ENCODE measurements at regions not wholly inside any gene's neighbourhood (a gene's known extent, or its start where the extent isn't known, plus 50 kb on each side); places are given as distances from the start of the nearest gene placed in this dataset.

- Histone ChIP-seq H3K36me3 (ENCODE audit: insufficient read depth, low read length) (no peaks in the 10 kb centered on the region), H3K9ac (ENCODE audit: insufficient read length) (no peak overlapping the region), H3K4me3 (no peak overlapping the region), H3K9me3 (ENCODE audit: low read depth, low read length) (no peaks in the 10 kb centered on the region), H3K27ac (no peak overlapping the region)
- TF ChIP-seq EZH2 (IDR thresholded peaks at IDR 0.05) (no peak), POLR2AphosphoS5 (IDR thresholded peaks at IDR 0.05; ENCODE audit: borderline replicate concordance, low read depth, low read length) (no peak), FOXP2 (optimal IDR thresholded peaks at IDR 0.05; ENCODE audit: control extremely low read depth, extremely low read length, insufficient read depth) (no peak)
- DNase-seq (ENCODE audit: low read depth, low spot score): no peak
Observed at GRCh38 chr4:17206829-17207801, 304.8 kb downstream of the QDPR start.

GRCh38 chr4:17204908-17205307 lies 306.5 kb upstream of the LDB2 start:
- DNase-seq (ENCODE audit: low read depth, low spot score): no peak
- no peak for TF ChIP-seq EZH2 (IDR thresholded peaks at IDR 0.05)
- TF ChIP-seq FOXP2 (optimal IDR thresholded peaks at IDR 0.05; ENCODE audit: control extremely low read depth, extremely low read length, insufficient read depth): no peak
- TF ChIP-seq POLR2AphosphoS5 (IDR thresholded peaks at IDR 0.05; ENCODE audit: borderline replicate concordance, low read depth, low read length): no peak
- Histone ChIP-seq H3K36me3 (ENCODE audit: insufficient read depth, low read length) (no peaks in the 10 kb centered on the region), H3K9me3 (ENCODE audit: low read depth, low read length) (no peaks in the 10 kb centered on the region), H3K9ac (ENCODE audit: insufficient read length) (no peak overlapping the region), H3K4me3 (no peak overlapping the region), H3K27ac (no peak overlapping the region)

- H3K4me3 ChIP-seq: no peak overlapping the region
- H3K36me3 ChIP-seq (ENCODE audit: insufficient read depth, low read length): no peaks in the 10 kb centered on the region
- TF ChIP-seq POLR2AphosphoS5 (IDR thresholded peaks at IDR 0.05; ENCODE audit: borderline replicate concordance, low read depth, low read length): no peak
- no peak for TF ChIP-seq FOXP2 (optimal IDR thresholded peaks at IDR 0.05; ENCODE audit: control extremely low read depth, extremely low read length, insufficient read depth)
- no peak for TF ChIP-seq EZH2 (IDR thresholded peaks at IDR 0.05)
- no peaks in the 10 kb centered on the region for H3K9me3 ChIP-seq (ENCODE audit: low read depth, low read length)
- no peak overlapping the region for H3K27ac ChIP-seq
- DNase-seq (ENCODE audit: low read depth, low spot score): no peak
- H3K9ac ChIP-seq (ENCODE audit: insufficient read length): no peak overlapping the region
Observed at GRCh38 chr4:17203797-17204196, 305.4 kb upstream of the LDB2 start.

GRCh38 chr4:17197070-17197469 lies 298.6 kb upstream of the LDB2 start:
- TF ChIP-seq POLR2AphosphoS5 (IDR thresholded peaks at IDR 0.05; ENCODE audit: borderline replicate concordance, low read depth, low read length): no peak
- TF ChIP-seq FOXP2 (optimal IDR thresholded peaks at IDR 0.05; ENCODE audit: control extremely low read depth, extremely low read length, insufficient read depth): no peak
- TF ChIP-seq EZH2 (IDR thresholded peaks at IDR 0.05): no peak
- no peak for DNase-seq (ENCODE audit: low read depth, low spot score)
- peak overlapping the region; percentile 80 for H3K27ac ChIP-seq
- no peak overlapping the region for H3K4me3 ChIP-seq
- no peak overlapping the region for H3K9ac ChIP-seq (ENCODE audit: insufficient read length)
- H3K36me3 ChIP-seq (ENCODE audit: insufficient read depth, low read length): no peaks in the 10 kb centered on the region
- no peaks in the 10 kb centered on the region for H3K9me3 ChIP-seq (ENCODE audit: low read depth, low read length)

GRCh38 chr4:17195461-17196275 lies 297.2 kb upstream of the LDB2 start:
- no peak for TF ChIP-seq EZH2 (IDR thresholded peaks at IDR 0.05)
- TF ChIP-seq POLR2AphosphoS5 (IDR thresholded peaks at IDR 0.05; ENCODE audit: borderline replicate concordance, low read depth, low read length): no peak
- no peak for TF ChIP-seq FOXP2 (optimal IDR thresholded peaks at IDR 0.05; ENCODE audit: control extremely low read depth, extremely low read length, insufficient read depth)
- DNase-seq (ENCODE audit: low read depth, low spot score): no peak
- Histone ChIP-seq H3K4me3 (no peak overlapping the region), H3K27ac (0 out of 2 replicates have a peak overlapping the region, but pooled peaks have one; percentile 9), H3K9ac (ENCODE audit: insufficient read length) (no peak overlapping the region), H3K36me3 (ENCODE audit: insufficient read depth, low read length) (no peaks in the 10 kb centered on the region), H3K9me3 (ENCODE audit: low read depth, low read length) (no peaks in the 10 kb centered on the region)

- TF ChIP-seq EZH2 (IDR thresholded peaks at IDR 0.05) (no peak), FOXP2 (optimal IDR thresholded peaks at IDR 0.05; ENCODE audit: control extremely low read depth, extremely low read length, insufficient read depth) (no peak), POLR2AphosphoS5 (IDR thresholded peaks at IDR 0.05; ENCODE audit: borderline replicate concordance, low read depth, low read length) (no peak)
- no peaks in the 10 kb centered on the region for H3K9me3 ChIP-seq (ENCODE audit: low read depth, low read length)
- no peak overlapping the region for H3K9ac ChIP-seq (ENCODE audit: insufficient read length)
- no peak for DNase-seq (ENCODE audit: low read depth, low spot score)
- no peaks in the 10 kb centered on the region for H3K36me3 ChIP-seq (ENCODE audit: insufficient read depth, low read length)
- H3K27ac ChIP-seq: no peak overlapping the region
- no peak overlapping the region for H3K4me3 ChIP-seq
Observed at GRCh38 chr4:17194586-17194985, 296.1 kb upstream of the LDB2 start.

GRCh38 chr4:17189759-17190158 lies 291.3 kb upstream of the LDB2 start:
- Histone ChIP-seq H3K27ac (0 out of 2 replicates have a peak overlapping the region, but pooled peaks have one; percentile 84), H3K36me3 (ENCODE audit: insufficient read depth, low read length) (no peaks in the 10 kb centered on the region), H3K9ac (ENCODE audit: insufficient read length) (no peak overlapping the region), H3K4me3 (no peak overlapping the region), H3K9me3 (ENCODE audit: low read depth, low read length) (no peaks in the 10 kb centered on the region)
- TF ChIP-seq FOXP2 (optimal IDR thresholded peaks at IDR 0.05; ENCODE audit: control extremely low read depth, extremely low read length, insufficient read depth) (no peak), POLR2AphosphoS5 (IDR thresholded peaks at IDR 0.05; ENCODE audit: borderline replicate concordance, low read depth, low read length) (no peak), EZH2 (IDR thresholded peaks at IDR 0.05) (no peak)
- DNase-seq (ENCODE audit: low read depth, low spot score): no peak

GRCh38 chr4:17189401-17189720 lies 290.9 kb upstream of the LDB2 start:
- no peak overlapping the region for H3K4me3 ChIP-seq
- no peak overlapping the region for H3K9ac ChIP-seq (ENCODE audit: insufficient read length)
- H3K27ac ChIP-seq: 0 out of 2 replicates have a peak overlapping the region, but pooled peaks have one; percentile 84
- no peak for DNase-seq (ENCODE audit: low read depth, low spot score)
- TF ChIP-seq EZH2 (IDR thresholded peaks at IDR 0.05): no peak
- TF ChIP-seq FOXP2 (optimal IDR thresholded peaks at IDR 0.05; ENCODE audit: control extremely low read depth, extremely low read length, insufficient read depth): no peak
- TF ChIP-seq POLR2AphosphoS5 (IDR thresholded peaks at IDR 0.05; ENCODE audit: borderline replicate concordance, low read depth, low read length): no peak
- H3K36me3 ChIP-seq (ENCODE audit: insufficient read depth, low read length): no peaks in the 10 kb centered on the region
- no peaks in the 10 kb centered on the region for H3K9me3 ChIP-seq (ENCODE audit: low read depth, low read length)

Data from SK-N-MC (cell line).